SU-DHL-6 (cell line): ENCODE measurements at regions not wholly inside any gene's neighbourhood (a gene's known extent, or its start where the extent isn't known, plus 50 kb on each side); places are given as distances from the start of the nearest gene placed in this dataset.

Experiments
- H2AFZ ChIP-seq: fragments of 200-600 bp; sonication (generic); 2 replicates; pipeline ENCODE4 v1.6.1; 2014; ENCODE audit warnings: low read depth, mild to moderate bottlenecking, moderate library complexity, mixed read lengths, antibody characterized with exemption, low read length; ENCODE audit not compliant: severe bottlenecking
- H3F3A ChIP-seq: fragments of 200-600 bp; shearing (Covaris generic); 2 replicates; pipeline ENCODE4 v1.6.0; 2016; ENCODE audit warnings: antibody characterized with exemption, mild to moderate bottlenecking; ENCODE audit not compliant: insufficient read depth
- H3K27ac ChIP-seq: fragments of 200-600 bp; sonication (generic); 2 replicates; pipeline ENCODE4 v1.5.1; 2016; ENCODE audit warnings: low read depth, mild to moderate bottlenecking, low read length, moderate library complexity, mixed read lengths
- H3K27me3 ChIP-seq: fragments of 200-600 bp; sonication (generic), shearing (Covaris generic); 2 replicates; pipeline ENCODE4 v1.6.0; 2014; ENCODE audit warnings: mild to moderate bottlenecking, low read length
- H3K36me3 ChIP-seq: fragments of 200-600 bp; sonication (generic); 2 replicates; pipeline ENCODE4 v1.6.1; 2014; ENCODE audit warnings: mild to moderate bottlenecking, low read length, mixed read lengths
- H3K4me2 ChIP-seq: fragments of 300-600, 200-600 bp; shearing (Covaris generic), sonication (generic); 2 replicates; pipeline ENCODE4 v1.6.0; 2014; ENCODE audit warnings: low read length, low read depth, mild to moderate bottlenecking; ENCODE audit not compliant: poor library complexity, severe bottlenecking
- H3K4me3 ChIP-seq: fragments of 200-600 bp; sonication (generic); 2 replicates; pipeline ENCODE4 v1.5.1; 2014; ENCODE audit warnings: antibody characterized with exemption, low read length, mild to moderate bottlenecking, mixed read lengths; ENCODE audit not compliant: insufficient read depth, poor library complexity, severe bottlenecking
- H3K79me2 ChIP-seq: fragments of 200-600 bp; sonication (generic); 2 replicates; pipeline ENCODE4 v1.6.1; 2014; ENCODE audit warnings: mild to moderate bottlenecking, low read length, moderate library complexity; ENCODE audit not compliant: insufficient read depth
- H3K9ac ChIP-seq: fragments of 200-600 bp; sonication (generic); 2 replicates; pipeline ENCODE4 v1.7.0; 2014; ENCODE audit warnings: mild to moderate bottlenecking, low read length
- H3K9me2 ChIP-seq: fragments of 200-600 bp; sonication (generic); replicated peaks from 2 replicates; pipeline ENCODE4 v1.6.1; 2014; ENCODE audit warnings: low read length; ENCODE audit not compliant: insufficient read depth
- H3K9me3 ChIP-seq: fragments of 200-600 bp; sonication (generic); 2 replicates; pipeline ENCODE4 v1.6.1; 2014; ENCODE audit warnings: low read length, mixed read lengths; ENCODE audit not compliant: insufficient read depth
- H4K20me1 ChIP-seq: fragments of 200-600 bp; sonication (generic); 2 replicates; pipeline ENCODE4 v1.6.1; 2014; ENCODE audit warnings: low read depth, mild to moderate bottlenecking, antibody characterized with exemption, low read length, moderate library complexity, mixed read lengths
- EZH2phosphoT487 ChIP-seq: fragments of 200-600 bp; sonication (generic), shearing (Covaris generic); conservative IDR thresholded peaks from 2 replicates; pipeline ENCODE4 v1.6.1; 2018; ENCODE audit warnings: mild to moderate bottlenecking, antibody characterized with exemption, low read length, moderate library complexity, mixed read lengths
- TF ChIP-seq, protein P1 (sequence below): fragments of 200-600 bp; sonication (generic); IDR thresholded peaks from one replicate; pipeline ENCODE4 v1.5.1; 2017; ENCODE audit warnings: antibody characterized with exemption, mild to moderate bottlenecking, low read length, moderate library complexity; ENCODE audit not compliant: insufficient read depth, poor library complexity, severe bottlenecking

- TF ChIP-seq, protein P1, sequence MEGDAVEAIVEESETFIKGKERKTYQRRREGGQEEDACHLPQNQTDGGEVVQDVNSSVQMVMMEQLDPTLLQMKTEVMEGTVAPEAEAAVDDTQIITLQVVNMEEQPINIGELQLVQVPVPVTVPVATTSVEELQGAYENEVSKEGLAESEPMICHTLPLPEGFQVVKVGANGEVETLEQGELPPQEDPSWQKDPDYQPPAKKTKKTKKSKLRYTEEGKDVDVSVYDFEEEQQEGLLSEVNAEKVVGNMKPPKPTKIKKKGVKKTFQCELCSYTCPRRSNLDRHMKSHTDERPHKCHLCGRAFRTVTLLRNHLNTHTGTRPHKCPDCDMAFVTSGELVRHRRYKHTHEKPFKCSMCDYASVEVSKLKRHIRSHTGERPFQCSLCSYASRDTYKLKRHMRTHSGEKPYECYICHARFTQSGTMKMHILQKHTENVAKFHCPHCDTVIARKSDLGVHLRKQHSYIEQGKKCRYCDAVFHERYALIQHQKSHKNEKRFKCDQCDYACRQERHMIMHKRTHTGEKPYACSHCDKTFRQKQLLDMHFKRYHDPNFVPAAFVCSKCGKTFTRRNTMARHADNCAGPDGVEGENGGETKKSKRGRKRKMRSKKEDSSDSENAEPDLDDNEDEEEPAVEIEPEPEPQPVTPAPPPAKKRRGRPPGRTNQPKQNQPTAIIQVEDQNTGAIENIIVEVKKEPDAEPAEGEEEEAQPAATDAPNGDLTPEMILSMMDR = no peak
- no peak for TF ChIP-seq EZH2phosphoT487
- Histone ChIP-seq H3F3A (no peaks in the 10 kb centered on the region), H3K79me2 (no peaks in the 10 kb centered on the region), H4K20me1 (no peaks in the 10 kb centered on the region), H3K27ac (no peak overlapping the region), H3K27me3 (no peaks in the 10 kb centered on the region), H3K4me2 (no peak overlapping the region), H2AFZ (no peak overlapping the region), H3K9me3 (no peaks in the 10 kb centered on the region), H3K4me3 (no peak overlapping the region), H3K36me3 (no peaks in the 10 kb centered on the region), H3K9ac (no peak overlapping the region), H3K9me2 (no peaks in the 10 kb centered on the region)
These were observed 328.0 kb upstream of the PDZRN3 start for GRCh38 chr3:73952781-73953180.

DNA sequence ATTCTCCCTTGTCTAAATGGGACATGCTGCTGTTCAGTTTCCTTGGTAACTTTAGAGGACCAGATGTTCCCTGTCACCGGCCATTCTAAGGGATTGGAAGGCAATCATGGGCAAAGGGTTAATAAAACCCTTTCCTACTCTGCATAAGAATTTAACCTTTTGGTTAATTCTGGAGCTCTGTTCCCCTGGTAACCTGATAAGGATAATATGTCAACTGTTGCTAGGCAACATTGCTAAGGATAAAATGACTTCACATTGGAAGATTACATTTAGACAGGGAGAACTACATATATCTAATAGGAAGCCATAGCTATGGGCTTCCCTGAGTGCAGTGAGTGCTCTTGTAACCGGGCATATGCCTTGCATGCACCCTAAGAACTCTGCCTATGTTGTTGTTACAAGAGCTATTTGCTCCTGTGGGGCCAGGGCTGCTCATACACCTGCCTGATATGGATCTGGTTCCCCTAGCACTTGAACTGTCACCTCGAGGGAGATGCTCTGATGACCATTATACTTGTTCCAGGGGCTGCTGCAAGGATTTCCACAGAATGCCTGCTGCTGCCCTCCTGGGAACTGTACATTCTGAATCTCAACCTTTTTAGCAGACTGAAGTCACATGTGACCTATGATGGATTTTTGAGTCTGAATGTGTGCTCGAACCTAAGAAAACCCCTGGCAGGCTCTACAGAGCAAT is 326.3 kb upstream of the PDZRN3 start:
- no peak overlapping the region for H3K9ac ChIP-seq
- no peak overlapping the region for H3K4me3 ChIP-seq
- H3K4me2 ChIP-seq = no peak overlapping the region
- H3K79me2 ChIP-seq = no peaks in the 10 kb centered on the region
- no peaks in the 10 kb centered on the region for H3K9me3 ChIP-seq
- TF ChIP-seq, protein P1 = no peak
- no peak for TF ChIP-seq EZH2phosphoT487
- H4K20me1 ChIP-seq = no peaks in the 10 kb centered on the region
- no peaks in the 10 kb centered on the region for H3K9me2 ChIP-seq
- H3F3A ChIP-seq = no peaks in the 10 kb centered on the region
- H3K27me3 ChIP-seq = no peaks in the 10 kb centered on the region
- no peaks in the 10 kb centered on the region for H3K36me3 ChIP-seq
- H3K27ac ChIP-seq = no peak overlapping the region
- no peak overlapping the region for H2AFZ ChIP-seq

DNA sequence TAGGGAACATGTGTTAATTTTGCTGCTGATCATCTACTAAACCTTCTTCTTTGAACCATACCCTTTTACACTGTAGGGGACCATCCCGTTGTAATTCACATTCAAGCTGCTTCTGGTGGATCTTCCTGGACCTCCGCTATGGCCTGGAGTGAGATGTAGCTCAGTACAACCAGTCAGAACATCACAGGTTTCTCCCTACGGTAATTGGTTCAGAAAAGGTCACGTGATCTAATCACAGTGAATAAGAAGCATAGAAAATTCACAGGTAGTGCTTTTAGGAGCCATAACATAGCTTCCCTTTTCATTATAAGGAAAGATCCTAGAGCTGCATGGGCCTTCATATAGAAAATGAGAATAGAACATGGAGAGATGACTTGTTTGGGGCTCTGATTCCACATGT is 320.8 kb upstream of the PDZRN3 start:
- Histone ChIP-seq H3K4me2 (no peak overlapping the region), H3K9ac (no peak overlapping the region), H3K27ac (no peak overlapping the region), H3K79me2 (no peaks in the 10 kb centered on the region), H3F3A (no peaks in the 10 kb centered on the region), H3K4me3 (no peak overlapping the region), H3K36me3 (no peaks in the 10 kb centered on the region), H3K27me3 (no peaks in the 10 kb centered on the region), H3K9me2 (no peaks in the 10 kb centered on the region), H2AFZ (no peak overlapping the region), H4K20me1 (no peaks in the 10 kb centered on the region), H3K9me3 (no peaks in the 10 kb centered on the region)
- TF ChIP-seq, protein P1 = no peak
- TF ChIP-seq EZH2phosphoT487 = no peak
